HCT116 (cell line): ENCODE measurements at regions not wholly inside any gene's neighbourhood (a gene's known extent, or its start where the extent isn't known, plus 50 kb on each side); places are given as distances from the start of the nearest gene placed in this dataset.

Source experiments
- ATAC-seq: fragments of 200-7000 bp; cut with Tn5 transposase; 2 replicates; pipeline ENCODE4 v1.9.1; 2020; ENCODE audit warnings: mild to moderate bottlenecking, moderate library complexity
- BruUV-seq: library from RNA; stranded (reverse); fragments of 400-500 nt; replicated peaks from 2 replicates; lab custom pipeline; 2021; lab: Mats Ljungman, UMichigan
- CTCF ChIA-PET: fragments of 300-600 bp; sonication (Branson Sonifier 250); formaldehyde crosslinking; loops from one replicate; lab custom pipeline; 2021; ENCODE audit warnings: antibody characterized with exemption; lab: Charles Lee
- POLR2A ChIA-PET: fragments of 300-600, 350-600 bp; sonication (Branson Sonifier 250); formaldehyde crosslinking; loops from one replicate; lab custom pipeline; 2021; ENCODE audit warnings: antibody characterized with exemption; lab: Charles Lee
- RAD21 ChIA-PET, 2 experiments: fragments of 300-600 bp; sonication (Branson Sonifier 250); formaldehyde crosslinking; loops; one replicate each; lab custom pipeline; 2023; ENCODE audit warnings: low total read pairs in 2 of 2; ENCODE audit not compliant: uncharacterized antibody in 2 of 2, unreplicated experiment in 2 of 2, low non-redundant PET in 1 of 2; lab: Charles Lee
- DNase-seq: peaks from one replicate; pipeline ENCODE4 v3.0.0-alpha.2; 2010; ENCODE audit warnings: low read depth, low spot score
- H2AFZ ChIP-seq: fragments of 200-600 bp; shearing (Covaris generic), sonication (generic); 2 replicates; pipeline ENCODE4 v1.6.1; 2017; ENCODE audit warnings: low read depth, mixed run types, mixed read lengths, antibody characterized with exemption, low read length; ENCODE audit not compliant: poor library complexity, severe bottlenecking
- H3K27ac ChIP-seq: 2 replicates; pipeline ENCODE4 v1.5.1; 2012; ENCODE audit warnings: low read depth, low read length
- H3K27me3 ChIP-seq: fragments of 200-600 bp; sonication (generic); 2 replicates; pipeline ENCODE4 v1.6.1; 2016; ENCODE audit warnings: mixed run types, low read length, mixed read lengths; ENCODE audit not compliant: insufficient read depth
- H3K36me3 ChIP-seq, 2 experiments: fragments of 200-500 bp in 1 of 2; fragments of 200-600 bp in 1 of 2; sonication (Bioruptor generic) in 1 of 2; sonication (generic) in 1 of 2; 2 replicates each; pipeline versions ENCODE4 v1.5.1 to v1.6.1; 2014 to 2016; ENCODE audit warnings: low read length in 2 of 2, inconsistent platforms in 1 of 2, mixed read lengths in 1 of 2, mixed run types in 1 of 2; ENCODE audit not compliant: insufficient read depth in 2 of 2, control insufficient read depth in 1 of 2
- H3K4me1 ChIP-seq, 2 experiments: fragments of 200-600 bp in 1 of 2; sonication (generic) in 1 of 2; 2 replicates each; pipeline versions ENCODE4 v1.5.1 to v1.6.1; 2012 to 2017; ENCODE audit warnings: low read length in 2 of 2, inconsistent platforms in 1 of 2, mild to moderate bottlenecking in 1 of 2, mixed read lengths in 1 of 2, mixed run types in 1 of 2, moderate library complexity in 1 of 2; ENCODE audit not compliant: insufficient read depth in 2 of 2, control insufficient read depth in 1 of 2
- H3K4me2 ChIP-seq: fragments of 200-600 bp; sonication (generic); 2 replicates; pipeline ENCODE4 v1.6.1; 2017; ENCODE audit warnings: mixed run types, low read length, mixed read lengths
- H3K4me3 ChIP-seq, 2 experiments: fragments of 200-600 bp in 1 of 2; sonication (generic) in 1 of 2; replicated peaks in 1 of 2; 2 replicates each; pipeline ENCODE4 v1.5.1; 2011 to 2016; ENCODE audit warnings: low read length in 2 of 2, control low read depth in 1 of 2, low read depth in 1 of 2, mild to moderate bottlenecking in 1 of 2, mixed read lengths in 1 of 2, mixed run types in 1 of 2
- H3K79me2 ChIP-seq: fragments of 200-600 bp; sonication (generic); 2 replicates; pipeline ENCODE4 v1.6.1; 2017; ENCODE audit warnings: mild to moderate bottlenecking, mixed run types, low read length, moderate library complexity, mixed read lengths; ENCODE audit not compliant: insufficient read depth
- H3K9ac ChIP-seq: fragments of 200-600 bp; sonication (generic); 2 replicates; pipeline ENCODE4 v1.6.1; 2016; ENCODE audit warnings: low read length, mixed read lengths
- H3K9me2 ChIP-seq: fragments of 200-600 bp; sonication (generic), shearing (Covaris generic); 2 replicates; pipeline ENCODE4 v1.6.1; 2017; ENCODE audit warnings: mixed run types, mild to moderate bottlenecking, moderate library complexity; ENCODE audit not compliant: insufficient read depth
- H3K9me3 ChIP-seq, 2 experiments: fragments of 200-500 bp in 1 of 2; fragments of 200-600 bp in 1 of 2; sonication (Bioruptor generic) in 1 of 2; sonication (generic) in 1 of 2; 2 replicates each; pipeline ENCODE4 v1.6.1; 2014 to 2017; ENCODE audit warnings: low read length in 2 of 2, mixed read lengths in 2 of 2, inconsistent platforms in 1 of 2, low read depth in 1 of 2, mild to moderate bottlenecking in 1 of 2, mixed run types in 1 of 2, moderate library complexity in 1 of 2; ENCODE audit not compliant: control insufficient read depth in 1 of 2, insufficient read depth in 1 of 2
- H4K20me1 ChIP-seq: fragments of 200-600 bp; sonication (generic), shearing (Covaris generic); 2 replicates; pipeline ENCODE4 v1.6.1; 2017; ENCODE audit warnings: mixed run types, mild to moderate bottlenecking, moderate library complexity; ENCODE audit not compliant: insufficient read depth
- CEBPB ChIP-seq: IDR thresholded peaks from 2 replicates; pipeline ENCODE4 v1.6.1; 2012; ENCODE audit warnings: low read depth
- ELF1 ChIP-seq: IDR thresholded peaks from 2 replicates; pipeline ENCODE4 v1.6.1; 2012; ENCODE audit warnings: low read depth, borderline replicate concordance
- EZH2 ChIP-seq: fragments of 200-600 bp; sonication (generic); IDR thresholded peaks from 2 replicates; pipeline ENCODE4 v1.6.1; 2017; ENCODE audit warnings: antibody characterized with exemption, mixed run types
- JUND ChIP-seq: IDR thresholded peaks from 2 replicates; pipeline ENCODE4 v1.6.1; 2012
- MAX ChIP-seq: IDR thresholded peaks from 2 replicates; pipeline ENCODE4 v1.6.1; 2012
- POLR2AphosphoS5 ChIP-seq: IDR thresholded peaks from 2 replicates; pipeline ENCODE4 v1.6.1; 2011; ENCODE audit warnings: mild to moderate bottlenecking, low read depth, low read length, moderate library complexity
- RAD21 ChIP-seq: IDR thresholded peaks from 2 replicates; pipeline ENCODE4 v1.6.1; 2012; ENCODE audit warnings: low read depth, mild to moderate bottlenecking
- REST ChIP-seq: IDR thresholded peaks from 2 replicates; pipeline ENCODE4 v1.6.1; 2012; ENCODE audit warnings: low read depth
- SIN3A ChIP-seq: IDR thresholded peaks from 2 replicates; pipeline ENCODE4 v1.6.1; 2012; ENCODE audit warnings: low read depth
- SP1 ChIP-seq: IDR thresholded peaks from 2 replicates; pipeline ENCODE4 v1.6.1; 2012; ENCODE audit warnings: low read depth
- SRF ChIP-seq: IDR thresholded peaks from 2 replicates; pipeline ENCODE4 v1.6.1; 2012; ENCODE audit warnings: low read depth
- TCF7L2 ChIP-seq: IDR thresholded peaks from 2 replicates; pipeline ENCODE4 v1.7.0; 2011; ENCODE audit warnings: borderline replicate concordance, inconsistent platforms; ENCODE audit not compliant: insufficient read depth, insufficient read length; ENCODE audit errors: extremely low read depth
- intact Hi-C: fragments of 100-400 bp; cut with micrococcal nuclease; formaldehyde crosslinking; loops from 2 replicates; pipeline ENCODE4 v1.10.0; 2022

- no peak for ATAC-seq
- Histone ChIP-seq H3K9ac (no peak overlapping the region), H3K27ac (no peak overlapping the region), H3K9me3 (no peaks in the 10 kb centered on the region), H3K4me2 (no peak overlapping the region), H3K9me2 (no peaks in the 10 kb centered on the region), H4K20me1 (no peaks in the 10 kb centered on the region), H3K4me1 (no peaks in the 10 kb centered on the region), H3K27me3 (no peaks in the 10 kb centered on the region), H3K4me3 (no peak overlapping the region), H3K79me2 (no peaks in the 10 kb centered on the region), H3K36me3 (no peaks in the 10 kb centered on the region; a peak in 1 of 4 replicates), H2AFZ (no peak overlapping the region)
- intact Hi-C loops: no loop called here
- CTCF ChIA-PET: no interaction called here
- TF ChIP-seq SP1: no peak
- no peak for TF ChIP-seq RAD21
- no peak for TF ChIP-seq JUND
- no peak for TF ChIP-seq MAX
- TF ChIP-seq TCF7L2: no peak
- no peak for TF ChIP-seq SRF
- TF ChIP-seq EZH2: no peak
- TF ChIP-seq REST: no peak
- TF ChIP-seq POLR2AphosphoS5: no peak
- no peak for TF ChIP-seq SIN3A
- no peak for TF ChIP-seq ELF1
- TF ChIP-seq CEBPB: no peak
- RAD21 ChIA-PET: no interaction called here
- POLR2A ChIA-PET: no interaction called here
- BruUV-seq: no TSS peak
- DNase-seq: no peak
Measured at GRCh38 chr6:153898360-153899059, 140.5 kb upstream of the OPRM1 start.
